Uterus (tissue), 2 donors: ENCODE measurements at regions not wholly inside any gene's neighbourhood (a gene's known extent, or its start where the extent isn't known, plus 50 kb on each side); places are given as distances from the start of the nearest gene placed in this dataset.

ENCODE experiments used
- POLR2A ChIP-seq, 2 donors: fragments of 450-650 bp; IDR thresholded peaks; one replicate each; pipeline ENCODE4 v1.6.1; 2016; ENCODE audit warnings: antibody characterized with exemption in 2 of 2, mild to moderate bottlenecking in 1 of 2, moderate library complexity in 1 of 2
- TF ChIP-seq, protein P1 (sequence below), 4 experiments: fragments of 200-600 bp in 2 of 4; fragments of 450-650 bp in 2 of 4; sonication (generic) in 2 of 4; IDR thresholded peaks; one replicate each; pipeline ENCODE4 v1.5.1; 2016 to 2019; ENCODE audit warnings: antibody characterized with exemption in 4 of 4, mild to moderate bottlenecking in 2 of 4, moderate library complexity in 1 of 4

DNA sequence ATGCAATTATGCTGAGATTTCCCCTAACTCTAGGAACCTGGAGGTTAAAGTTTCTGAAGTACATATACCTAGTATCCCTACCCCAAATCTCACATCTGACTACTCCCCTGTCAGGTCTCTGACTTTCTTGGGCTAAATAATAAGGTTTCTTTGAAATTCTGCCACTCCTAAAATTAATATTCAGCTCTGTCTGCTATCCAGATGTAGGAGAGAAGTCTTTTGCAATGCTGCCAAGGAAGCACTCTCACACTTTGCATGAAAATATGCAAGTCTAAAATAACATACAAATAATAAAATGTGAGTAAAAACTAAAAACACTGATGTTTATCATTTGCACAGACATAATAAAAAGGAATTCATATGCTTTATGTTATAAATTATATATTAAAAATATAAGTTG, 196.9 kb upstream of the LRFN5 start:
- TF ChIP-seq, protein P1, sequence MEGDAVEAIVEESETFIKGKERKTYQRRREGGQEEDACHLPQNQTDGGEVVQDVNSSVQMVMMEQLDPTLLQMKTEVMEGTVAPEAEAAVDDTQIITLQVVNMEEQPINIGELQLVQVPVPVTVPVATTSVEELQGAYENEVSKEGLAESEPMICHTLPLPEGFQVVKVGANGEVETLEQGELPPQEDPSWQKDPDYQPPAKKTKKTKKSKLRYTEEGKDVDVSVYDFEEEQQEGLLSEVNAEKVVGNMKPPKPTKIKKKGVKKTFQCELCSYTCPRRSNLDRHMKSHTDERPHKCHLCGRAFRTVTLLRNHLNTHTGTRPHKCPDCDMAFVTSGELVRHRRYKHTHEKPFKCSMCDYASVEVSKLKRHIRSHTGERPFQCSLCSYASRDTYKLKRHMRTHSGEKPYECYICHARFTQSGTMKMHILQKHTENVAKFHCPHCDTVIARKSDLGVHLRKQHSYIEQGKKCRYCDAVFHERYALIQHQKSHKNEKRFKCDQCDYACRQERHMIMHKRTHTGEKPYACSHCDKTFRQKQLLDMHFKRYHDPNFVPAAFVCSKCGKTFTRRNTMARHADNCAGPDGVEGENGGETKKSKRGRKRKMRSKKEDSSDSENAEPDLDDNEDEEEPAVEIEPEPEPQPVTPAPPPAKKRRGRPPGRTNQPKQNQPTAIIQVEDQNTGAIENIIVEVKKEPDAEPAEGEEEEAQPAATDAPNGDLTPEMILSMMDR (IDR thresholded peaks at IDR 0.05), result no peak
- no peak for TF ChIP-seq POLR2A (IDR thresholded peaks at IDR 0.05)
